NT2/D1 (cell line): ENCODE measurements at regions not wholly inside any gene's neighbourhood (a gene's known extent, or its start where the extent isn't known, plus 50 kb on each side); places are given as distances from the start of the nearest gene placed in this dataset.

ENCODE experiments used
- SUZ12 ChIP-seq: IDR thresholded peaks from 2 replicates; pipeline ENCODE4 v1.6.1; 2011; ENCODE audit not compliant: insufficient read length, insufficient read depth; ENCODE audit errors: extremely low read depth
- YY1 ChIP-seq: IDR thresholded peaks from 2 replicates; pipeline ENCODE4 v1.6.1; 2011; ENCODE audit not compliant: insufficient read length, insufficient read depth
- ZNF274 ChIP-seq: IDR thresholded peaks from 2 replicates; pipeline ENCODE4 v1.6.1; 2011; ENCODE audit warnings: mild to moderate bottlenecking, low read depth, low read length

GRCh38 chr12:20309504-20310148 lies 58.7 kb upstream of the PDE3A start:
- no peak for TF ChIP-seq YY1
- TF ChIP-seq ZNF274 = no peak
- no peak for TF ChIP-seq SUZ12
